GM21619 (cell line): ENCODE measurements at regions not wholly inside any gene's neighbourhood (a gene's known extent, or its start where the extent isn't known, plus 50 kb on each side); places are given as distances from the start of the nearest gene placed in this dataset.

Experiments
- ATAC-seq: cut with Tn5 transposase; IDR thresholded peaks from one replicate; pipeline ENCODE4 v1.9.1; 2021; ENCODE audit not compliant: unreplicated experiment

GRCh38 chr10:113967126-113967525, 76.5 kb upstream of the ADRB1 start:
- no peak for ATAC-seq

DNA sequence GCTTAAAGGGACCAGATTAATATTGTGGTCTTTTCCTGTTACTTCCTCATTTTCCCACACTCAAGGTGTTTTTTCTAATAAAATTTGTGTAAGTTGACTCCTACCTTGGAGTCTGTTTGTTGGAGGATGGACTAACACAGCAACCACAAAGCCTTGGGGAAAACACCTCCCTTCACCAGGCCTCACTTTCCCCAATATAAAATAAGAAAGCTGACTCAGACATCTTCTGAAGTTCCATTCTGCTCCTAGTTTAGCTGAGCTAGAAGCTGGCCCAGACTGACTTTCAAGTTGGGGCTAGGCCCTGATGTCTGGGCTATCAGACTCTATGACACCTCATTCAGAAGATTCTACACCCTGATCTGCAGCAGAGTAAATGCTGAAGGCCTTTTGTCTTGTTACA, 73.0 kb upstream of the ADRB1 start:
- no peak for ATAC-seq

- no peak for ATAC-seq
These were observed 72.2 kb upstream of the ADRB1 start for GRCh38 chr10:113971349-113971973.

DNA sequence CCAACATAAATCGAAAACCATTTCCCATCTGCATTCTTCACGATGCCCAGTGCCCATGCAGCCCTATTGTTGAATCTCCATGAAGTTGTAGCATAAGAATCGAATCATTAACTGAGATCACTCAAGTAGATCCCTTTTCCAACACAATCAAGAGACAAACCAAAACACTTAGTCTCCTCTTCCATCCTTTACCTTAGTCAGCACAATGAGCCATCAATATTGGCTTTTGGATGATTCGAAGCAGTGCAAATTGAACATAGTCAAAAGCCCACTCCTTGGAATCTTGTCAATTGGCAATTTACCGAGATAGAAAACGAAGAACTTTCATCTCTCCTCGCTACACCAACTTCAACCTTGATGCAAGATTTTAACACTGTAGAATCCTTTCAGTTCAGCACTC, 66.5 kb upstream of the ADRB1 start:
- ATAC-seq: no peak

DNA sequence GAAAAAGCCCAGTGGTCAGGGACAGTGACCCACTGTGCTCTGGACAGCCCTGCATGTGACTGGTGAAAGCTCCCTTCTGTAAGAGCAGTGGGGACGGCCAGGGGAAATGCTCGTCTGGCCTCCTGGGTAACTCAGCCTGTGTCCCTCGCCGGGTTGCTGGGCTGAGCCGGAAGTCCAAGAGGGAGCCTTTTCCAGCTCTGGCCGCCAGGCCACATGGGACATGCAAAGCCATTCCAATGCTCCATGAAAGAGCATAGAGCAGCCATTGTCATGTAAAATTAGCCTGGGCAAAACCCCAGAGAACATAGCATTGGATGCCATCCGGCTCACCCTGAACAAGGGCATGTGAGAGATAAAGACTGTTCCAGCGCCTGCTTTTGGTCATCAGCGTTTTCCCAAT, 64.9 kb upstream of the ADRB1 start:
- ATAC-seq: no peak

- ATAC-seq: no peak
These were observed 64.3 kb upstream of the ADRB1 start for GRCh38 chr10:113979409-113979808.

DNA sequence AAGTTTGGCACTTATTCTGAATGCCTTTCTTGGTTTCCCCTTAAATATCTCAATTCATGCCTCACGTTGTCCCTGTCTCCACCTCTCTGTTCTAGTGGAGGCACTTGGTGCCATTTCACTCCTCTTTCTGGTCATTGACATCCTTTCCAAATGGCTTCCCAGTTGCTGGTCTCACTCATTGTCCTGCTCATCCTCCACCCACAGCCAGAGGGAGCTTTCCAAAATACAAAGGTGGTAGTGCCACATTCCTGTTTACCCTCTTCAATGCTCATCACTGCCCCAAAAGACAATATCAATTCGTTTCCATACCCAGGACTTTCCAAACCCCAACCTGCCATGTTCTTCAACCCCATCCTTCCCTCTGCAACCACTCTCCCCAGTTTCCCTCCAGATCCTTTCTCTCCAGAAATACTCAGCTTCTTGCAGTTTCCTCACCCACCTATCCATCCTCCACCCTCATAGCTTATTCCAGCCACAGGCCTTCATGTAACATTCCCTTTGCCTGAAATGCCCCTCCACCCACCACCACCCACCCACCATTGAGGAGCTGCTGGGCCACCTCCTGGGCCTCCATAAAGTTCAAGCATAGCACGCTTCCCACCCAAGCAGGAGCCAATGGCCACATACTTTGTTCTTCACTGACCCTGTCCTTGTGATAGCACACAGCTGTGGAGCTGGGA, 63.1 kb upstream of the ADRB1 start:
- ATAC-seq: no peak

DNA sequence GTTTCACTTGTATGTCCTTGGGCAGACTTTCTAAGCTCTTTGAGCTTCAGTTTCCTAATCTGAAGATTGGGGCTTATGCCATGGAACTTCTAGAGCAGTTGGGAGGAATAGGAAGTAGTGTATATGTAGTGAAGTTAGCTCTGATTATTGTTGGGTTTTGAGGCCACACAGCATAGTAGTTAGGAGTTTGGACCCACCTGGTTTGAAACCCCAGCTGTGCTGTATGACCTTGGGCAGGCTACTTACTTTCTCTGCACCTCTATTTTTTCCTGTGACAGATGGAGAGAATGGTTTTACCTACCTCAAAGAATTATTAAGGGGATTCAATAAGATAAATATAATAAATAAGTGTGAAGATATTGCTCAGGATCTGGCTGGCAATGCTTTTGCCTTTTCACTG, 61.4 kb upstream of the ADRB1 start:
- peak; percentile 19 for ATAC-seq

DNA sequence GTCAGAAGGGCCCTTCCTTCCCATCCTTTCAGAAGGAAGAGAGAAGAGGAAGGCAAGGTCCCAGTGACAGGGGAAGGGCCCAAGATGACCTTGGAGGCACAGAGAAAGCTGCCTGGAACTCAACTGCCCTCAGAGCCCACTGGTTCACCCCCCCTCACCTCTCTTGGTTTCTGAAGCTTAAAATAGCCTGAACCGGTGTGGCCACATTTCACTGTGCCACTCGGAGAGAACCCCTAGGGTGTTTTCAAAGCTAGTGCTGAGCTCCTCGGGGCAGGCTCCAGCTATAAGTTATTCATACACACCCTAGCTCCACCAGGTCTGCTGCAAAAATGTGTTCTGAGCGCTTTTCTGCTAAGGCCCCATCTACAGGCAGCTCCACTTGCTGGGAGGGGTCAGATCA, 60.9 kb upstream of the ADRB1 start:
- ATAC-seq: peak; percentile 83

DNA sequence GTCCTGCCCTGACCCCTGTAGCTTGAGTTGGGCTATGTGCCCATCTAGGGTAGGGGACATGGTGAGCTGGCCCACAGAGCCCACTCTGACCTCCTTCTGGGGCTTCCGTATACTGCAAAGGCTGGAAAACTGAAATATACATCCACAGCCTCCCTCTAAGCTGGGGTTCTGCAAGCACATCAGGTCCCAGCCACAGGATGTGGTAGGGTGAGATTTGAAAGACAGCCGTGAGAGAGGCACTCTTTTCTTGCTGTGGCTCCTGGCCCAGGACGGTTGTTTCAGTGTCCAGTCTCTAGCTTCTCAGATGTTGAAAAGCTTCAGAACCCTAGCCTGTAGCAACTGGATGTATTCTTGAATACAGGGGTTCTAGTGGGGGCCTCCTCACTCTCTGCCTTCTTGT, 60.1 kb upstream of the ADRB1 start:
- peak; percentile 49 for ATAC-seq

- no peak for ATAC-seq
These were observed 58.3 kb upstream of the ADRB1 start for GRCh38 chr10:113985297-113985844.

DNA sequence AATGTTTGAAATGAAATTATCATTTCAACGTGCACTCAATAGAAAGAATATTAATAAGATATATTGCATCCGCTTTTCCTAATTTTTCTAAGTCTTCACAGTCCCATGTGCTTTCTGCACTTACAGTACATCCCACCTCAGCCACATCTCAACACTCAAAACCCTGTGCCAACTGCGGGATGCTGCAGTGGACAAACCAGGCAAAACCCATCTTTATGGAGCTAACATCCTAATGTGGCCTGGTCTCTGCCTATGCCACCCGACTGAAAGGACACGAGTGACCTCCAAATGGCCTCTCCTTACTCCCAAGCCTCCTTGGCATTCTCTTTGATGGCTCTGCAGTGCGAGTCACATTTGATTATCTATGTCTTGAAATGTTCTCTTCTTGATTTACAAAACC, 57.4 kb upstream of the ADRB1 start:
- no peak for ATAC-seq

GRCh38 chr10:113987156-113987555, 56.5 kb upstream of the ADRB1 start:
- no peak for ATAC-seq

DNA sequence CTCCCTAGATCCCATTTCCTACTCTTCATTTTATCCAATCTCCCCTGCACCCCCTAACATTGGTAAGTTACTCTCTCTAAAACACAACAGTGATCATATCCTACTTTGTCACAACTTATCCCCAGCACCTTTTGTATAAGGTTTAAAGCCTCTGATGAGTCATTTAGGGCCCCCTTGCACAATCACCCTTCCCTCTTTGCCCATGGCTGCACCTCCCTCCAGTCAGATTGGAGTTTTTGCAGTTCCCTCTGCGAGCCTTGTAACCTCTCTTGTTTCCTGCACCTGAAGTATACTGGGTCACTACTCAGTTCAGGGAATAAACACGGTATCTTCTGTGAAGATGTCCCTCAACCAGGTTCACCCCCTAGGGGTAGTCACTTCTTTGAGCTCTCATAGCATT, 55.9 kb upstream of the ADRB1 start:
- ATAC-seq: no peak

- no peak for ATAC-seq
These were observed 55.1 kb upstream of the ADRB1 start for GRCh38 chr10:113988535-113988934.

DNA sequence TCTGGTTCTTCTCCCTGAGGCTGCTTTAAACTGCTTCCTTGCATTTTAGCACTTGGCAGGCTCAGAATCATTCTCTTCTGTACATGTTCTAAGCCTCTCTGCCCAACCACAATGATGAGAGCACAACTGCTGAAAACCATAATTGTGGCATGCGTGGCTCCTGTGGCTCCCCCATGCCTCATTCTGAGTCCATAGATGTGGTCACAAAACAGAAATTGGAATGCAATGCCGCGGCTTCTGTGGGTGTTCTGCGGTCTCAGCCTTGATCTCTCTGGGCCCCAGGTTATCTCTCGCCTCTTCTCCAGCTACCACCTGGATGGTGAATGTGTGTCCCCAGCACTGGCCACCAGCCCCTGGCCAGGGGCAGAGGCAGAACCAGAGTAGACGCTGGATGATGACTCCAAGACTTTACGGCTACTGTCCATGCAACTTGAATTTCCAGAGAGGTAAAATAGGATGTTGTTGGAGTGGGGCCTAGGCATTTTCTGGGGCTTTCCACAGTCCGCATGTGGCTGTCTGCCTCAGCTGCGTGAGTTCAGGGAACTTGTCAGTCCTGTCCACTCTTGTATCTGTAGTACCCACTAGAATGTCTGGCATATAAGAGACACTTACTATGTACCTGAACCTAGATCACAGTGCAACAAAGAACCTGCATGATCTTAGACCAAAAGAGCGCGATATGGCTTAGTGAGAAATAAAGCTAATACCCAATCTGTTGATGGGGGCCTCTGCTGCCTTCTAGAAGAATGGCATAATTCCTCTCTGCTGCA, 52.4 kb upstream of the ADRB1 start:
- no peak for ATAC-seq

GRCh38 chr10:113992471-113993011, 51.1 kb upstream of the ADRB1 start:
- no peak for ATAC-seq

DNA sequence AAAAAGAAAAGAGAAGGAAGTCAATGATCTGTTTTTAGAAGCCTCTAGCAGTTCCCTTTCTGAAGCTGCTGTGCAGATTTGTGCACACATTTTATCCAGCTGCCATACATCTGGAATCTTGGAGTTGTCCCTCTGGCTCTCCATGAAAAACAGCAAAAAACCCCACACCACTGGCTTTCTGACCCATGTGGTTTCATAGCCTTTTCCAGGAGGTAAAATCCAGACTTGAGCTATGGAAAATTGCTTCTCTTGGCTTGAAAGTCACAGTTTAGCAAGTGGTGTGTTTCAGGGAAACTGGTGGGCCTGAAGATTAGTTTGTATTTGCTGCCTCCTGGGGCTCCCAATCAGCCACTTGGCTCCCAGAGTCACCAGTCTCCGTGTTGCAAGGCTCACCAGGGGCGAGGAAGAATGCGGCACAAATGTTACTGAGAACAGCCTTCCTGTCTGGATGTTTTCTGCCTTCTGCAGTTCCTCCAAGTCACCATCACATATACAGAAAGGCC, 50.1 kb upstream of the ADRB1 start:
- ATAC-seq: no peak
